GM23338 (cell line): ENCODE measurements at regions not wholly inside any gene's neighbourhood (a gene's known extent, or its start where the extent isn't known, plus 50 kb on each side); places are given as distances from the start of the nearest gene placed in this dataset.

Experiments used
- ATAC-seq: fragments of 200-7000 bp; cut with Tn5 transposase; 3 replicates; pipeline ENCODE4 v1.9.1; 2020
- DNase-seq: peaks from one replicate; pipeline ENCODE4 v3.0.0-alpha.2; 2015; ENCODE audit warnings: low spot score
- H2AFZ ChIP-seq: fragments of 200-600 bp; sonication (generic); 2 replicates; pipeline ENCODE4 v1.8.0; 2016; ENCODE audit warnings: antibody characterized with exemption, mild to moderate bottlenecking, moderate library complexity
- H3F3A ChIP-seq: fragments of 200-600 bp; sonication (generic); replicated peaks from 2 replicates; pipeline ENCODE4 v1.8.0; 2017; ENCODE audit warnings: antibody characterized with exemption, mixed run types, low read depth
- H3K27ac ChIP-seq: fragments of 200-600 bp; sonication (generic); 2 replicates; pipeline ENCODE4 v1.6.1; 2016; ENCODE audit warnings: low read depth
- H3K27me3 ChIP-seq: fragments of 200-600 bp; sonication (generic); 2 replicates; pipeline ENCODE4 v1.8.0; 2016; ENCODE audit warnings: mild to moderate bottlenecking, mixed run types, moderate library complexity; ENCODE audit not compliant: insufficient read depth
- H3K36me3 ChIP-seq: fragments of 200-600 bp; sonication (generic); 2 replicates; pipeline ENCODE4 v1.8.0; 2016; ENCODE audit warnings: mild to moderate bottlenecking; ENCODE audit not compliant: insufficient read depth
- H3K4me1 ChIP-seq: fragments of 200-600 bp; sonication (generic); 2 replicates; pipeline ENCODE4 v1.8.0; 2016; ENCODE audit warnings: mild to moderate bottlenecking, moderate library complexity; ENCODE audit not compliant: insufficient read depth
- H3K4me2 ChIP-seq: fragments of 200-600 bp; sonication (generic); 2 replicates; pipeline ENCODE4 v1.7.1; 2017; ENCODE audit warnings: mixed run types
- H3K4me3 ChIP-seq: fragments of 200-600 bp; sonication (generic); 2 replicates; pipeline ENCODE4 v1.6.1; 2016; ENCODE audit warnings: mixed run types
- H3K79me2 ChIP-seq: fragments of 200-600 bp; sonication (generic); replicated peaks from 2 replicates; pipeline ENCODE4 v1.8.0; 2017; ENCODE audit warnings: mild to moderate bottlenecking; ENCODE audit not compliant: insufficient read depth
- H3K9me2 ChIP-seq: fragments of 200-600 bp; sonication (generic); 2 replicates; pipeline ENCODE4 v1.8.0; 2017; ENCODE audit not compliant: insufficient read depth
- H4K20me1 ChIP-seq: fragments of 200-600 bp; sonication (generic); replicated peaks from 2 replicates; pipeline ENCODE4 v1.8.0; 2017; ENCODE audit warnings: mild to moderate bottlenecking; ENCODE audit not compliant: insufficient read depth
- H3K27ac Mint-ChIP-seq: 2 replicates; pipeline ENCODE4 v1.8.0; 2020; ENCODE audit warnings: inconsistent platforms, mild to moderate bottlenecking, moderate library complexity, mixed read lengths
- H3K27me3 Mint-ChIP-seq: 3 replicates; pipeline ENCODE4 v1.8.0; 2022; ENCODE audit warnings: low read depth, mild to moderate bottlenecking, moderate library complexity, mixed read lengths, inconsistent platforms; ENCODE audit not compliant: insufficient read depth, poor library complexity
- H3K36me3 Mint-ChIP-seq: 3 replicates; pipeline ENCODE4 v1.8.0; 2021; ENCODE audit warnings: low read depth, mild to moderate bottlenecking, inconsistent platforms, moderate library complexity, mixed read lengths
- H3K4me1 Mint-ChIP-seq: 3 replicates; pipeline ENCODE4 v1.8.0; 2020; ENCODE audit warnings: mild to moderate bottlenecking, inconsistent platforms, mixed read lengths
- H3K4me3 Mint-ChIP-seq: 3 replicates; pipeline ENCODE4 v1.8.0; 2021; ENCODE audit warnings: moderate library complexity, mild to moderate bottlenecking, inconsistent platforms, mixed read lengths
- H3K9me3 Mint-ChIP-seq: 3 replicates; pipeline ENCODE4 v1.8.0; 2020; ENCODE audit warnings: moderate library complexity, mild to moderate bottlenecking, inconsistent platforms, mixed read lengths
- CREB1 ChIP-seq: fragments of 250-450 bp; sonication (Bioruptor Pico); IDR thresholded peaks from 2 replicates; pipeline ENCODE4 v1.5.0; 2020; ENCODE audit warnings: low read depth, mild to moderate bottlenecking, moderate library complexity
- CTCF ChIP-seq, 2 experiments: fragments of 200-600 bp in 1 of 2; sonication (generic) in 1 of 2; conservative IDR thresholded peaks; 2 replicates each; pipeline versions ENCODE4 v1.5.1 to v1.6.1; 2016 to 2017; ENCODE audit warnings: antibody characterized with exemption in 2 of 2, low read depth in 2 of 2, mild to moderate bottlenecking in 2 of 2, moderate library complexity in 1 of 2
- ETS1 ChIP-seq: IDR thresholded peaks from 2 replicates; pipeline ENCODE4 v1.6.1; 2016; ENCODE audit warnings: antibody characterized with exemption
- EZH2 ChIP-seq: fragments of 200-600 bp; sonication (generic); IDR thresholded peaks from one replicate; pipeline ENCODE4 v1.8.0; 2017; ENCODE audit warnings: antibody characterized with exemption, mild to moderate bottlenecking, low read depth; ENCODE audit not compliant: unreplicated experiment
- JUNB ChIP-seq: IDR thresholded peaks from one replicate; pipeline ENCODE4 v1.6.1; 2016; ENCODE audit warnings: antibody characterized with exemption; ENCODE audit not compliant: unreplicated experiment
- NANOG ChIP-seq: IDR thresholded peaks from 2 replicates; pipeline ENCODE4 v1.6.1; 2016; ENCODE audit warnings: antibody characterized with exemption, borderline replicate concordance
- POLR2AphosphoS5 ChIP-seq: IDR thresholded peaks from 2 replicates; pipeline ENCODE4 v1.6.1; 2016; ENCODE audit warnings: antibody characterized with exemption, low read depth
- REST ChIP-seq: IDR thresholded peaks from one replicate; pipeline ENCODE4 v1.6.1; 2018; ENCODE audit warnings: antibody characterized with exemption; ENCODE audit not compliant: unreplicated experiment
- STAT1 ChIP-seq: IDR thresholded peaks from one replicate; pipeline ENCODE4 v1.6.1; 2016; ENCODE audit warnings: antibody characterized with exemption; ENCODE audit not compliant: unreplicated experiment
- ZNF114 ChIP-seq: fragments of 250-450 bp; sonication (Bioruptor Pico); IDR thresholded peaks from 2 replicates; pipeline ENCODE4 v1.5.0; 2020; ENCODE audit warnings: mild to moderate bottlenecking, moderate library complexity
- ZNF331 ChIP-seq: fragments of 250-450 bp; sonication (Bioruptor Pico); IDR thresholded peaks from 2 replicates; pipeline ENCODE4 v1.5.0; 2020; ENCODE audit warnings: low read depth, mild to moderate bottlenecking, moderate library complexity
- ZNF462 ChIP-seq: fragments of 250-450 bp; sonication (Bioruptor Pico); IDR thresholded peaks from 2 replicates; pipeline ENCODE4 v1.5.0; 2020; ENCODE audit warnings: mild to moderate bottlenecking, moderate library complexity

GRCh38 chr12:68078737-68079136 lies 80.8 kb downstream of the IFNG start:
- Mint-ChIP-seq H3K4me1 (peaks cover 18% of the 10 kb centered on the region), H3K27me3 (peaks cover 4% of the 10 kb centered on the region), H3K36me3 (peaks cover 16% of the 10 kb centered on the region), H3K27ac (no peak overlapping the region), H3K4me3 (no peak overlapping the region), H3K9me3 (peaks cover 20% of the 10 kb centered on the region)
- H3K27me3 ChIP-seq, result no peaks in the 10 kb centered on the region
- no peak overlapping the region for H3K27ac ChIP-seq
- H3K4me3 ChIP-seq, result no peak overlapping the region
- no peaks in the 10 kb centered on the region; the same call in 1 of the 2 replicates for H3K36me3 ChIP-seq
- no peaks in the 10 kb centered on the region; the same call in 1 of the 2 replicates for H3K9me2 ChIP-seq
- H3K4me1 ChIP-seq, result peaks cover 10% of the 10 kb centered on the region; the same call in 1 of the 2 replicates
- no peak overlapping the region for H3K4me2 ChIP-seq
- TF ChIP-seq EZH2 (no peak), JUNB (no peak), ZNF462 (CRISPR knock-in tag) (no peak), ETS1 (no peak), CREB1 (CRISPR knock-in tag) (no peak), ZNF331 (no peak), NANOG (no peak), REST (no peak), POLR2AphosphoS5 (no peak), ZNF114 (CRISPR knock-in tag) (no peak), CTCF (conservative IDR thresholded peaks at IDR 0.05; ENCODE audit: low read depth in 2 of 2) (no peak), STAT1 (no peak)
- H4K20me1 ChIP-seq, result no peaks in the 10 kb centered on the region
- no peak for DNase-seq
- H3K79me2 ChIP-seq, result no peaks in the 10 kb centered on the region
- no peak for ATAC-seq
- H3F3A ChIP-seq, result no peaks in the 10 kb centered on the region
- H2AFZ ChIP-seq, result no peak overlapping the region
